Loucy (cell line): ENCODE measurements at regions not wholly inside any gene's neighbourhood (a gene's known extent, or its start where the extent isn't known, plus 50 kb on each side); places are given as distances from the start of the nearest gene placed in this dataset.

Experiments used
- EZH2phosphoT487 ChIP-seq: fragments of 200-600 bp; IDR thresholded peaks from 2 replicates; pipeline ENCODE4 v1.6.1; 2018; ENCODE audit warnings: antibody characterized with exemption, mild to moderate bottlenecking, moderate library complexity, borderline replicate concordance
- TF ChIP-seq, protein P1 (sequence below): fragments of 200-600 bp; sonication (generic); conservative IDR thresholded peaks from 2 replicates; pipeline ENCODE4 v1.5.1; 2014; ENCODE audit warnings: mild to moderate bottlenecking, antibody characterized with exemption, low read length

DNA sequence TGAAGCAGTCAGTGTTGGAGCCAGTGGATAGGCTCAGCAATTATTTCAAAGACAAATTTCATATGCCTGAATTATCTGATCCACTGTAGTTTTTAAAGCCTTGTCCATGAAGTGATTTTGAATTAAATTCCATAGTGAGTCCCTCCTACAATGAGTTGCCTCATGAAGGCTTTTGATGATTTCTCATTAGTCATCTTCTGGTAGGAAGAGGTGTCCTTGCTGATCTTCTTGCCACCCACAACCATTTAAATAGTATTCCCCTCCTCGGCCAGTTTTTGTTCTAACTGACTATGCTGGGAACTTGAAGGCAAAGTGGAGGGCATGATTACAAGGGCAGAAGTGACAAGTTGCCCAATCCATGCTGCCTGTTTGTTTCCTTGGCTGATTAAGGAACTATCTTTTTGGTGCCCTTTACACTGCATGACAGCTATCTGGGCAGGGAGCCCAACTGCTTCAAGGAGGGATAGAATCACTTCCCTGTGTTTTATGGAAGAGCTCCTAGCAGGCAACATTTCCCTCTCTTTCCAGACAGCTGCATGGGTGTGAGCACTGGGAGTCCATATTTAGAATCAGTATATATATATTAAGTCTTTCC lies 617.5 kb downstream of the ZPLD1 start:
- TF ChIP-seq, protein P1, sequence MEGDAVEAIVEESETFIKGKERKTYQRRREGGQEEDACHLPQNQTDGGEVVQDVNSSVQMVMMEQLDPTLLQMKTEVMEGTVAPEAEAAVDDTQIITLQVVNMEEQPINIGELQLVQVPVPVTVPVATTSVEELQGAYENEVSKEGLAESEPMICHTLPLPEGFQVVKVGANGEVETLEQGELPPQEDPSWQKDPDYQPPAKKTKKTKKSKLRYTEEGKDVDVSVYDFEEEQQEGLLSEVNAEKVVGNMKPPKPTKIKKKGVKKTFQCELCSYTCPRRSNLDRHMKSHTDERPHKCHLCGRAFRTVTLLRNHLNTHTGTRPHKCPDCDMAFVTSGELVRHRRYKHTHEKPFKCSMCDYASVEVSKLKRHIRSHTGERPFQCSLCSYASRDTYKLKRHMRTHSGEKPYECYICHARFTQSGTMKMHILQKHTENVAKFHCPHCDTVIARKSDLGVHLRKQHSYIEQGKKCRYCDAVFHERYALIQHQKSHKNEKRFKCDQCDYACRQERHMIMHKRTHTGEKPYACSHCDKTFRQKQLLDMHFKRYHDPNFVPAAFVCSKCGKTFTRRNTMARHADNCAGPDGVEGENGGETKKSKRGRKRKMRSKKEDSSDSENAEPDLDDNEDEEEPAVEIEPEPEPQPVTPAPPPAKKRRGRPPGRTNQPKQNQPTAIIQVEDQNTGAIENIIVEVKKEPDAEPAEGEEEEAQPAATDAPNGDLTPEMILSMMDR: no peak
- TF ChIP-seq EZH2phosphoT487: no peak
